ENCODE measurements at regions not wholly inside any gene's neighbourhood (a gene's known extent, or its start where the extent isn't known, plus 50 kb on each side); places are given as distances from the start of the nearest gene placed in this dataset.
"Not testable (repeated sequence)": the region's sequence is repeated elsewhere in the genome, so short reads cannot be mapped to it uniquely, and the experiment has no call there.

GRCh38 chr9:29203244-29203930 lies 1630.1 kb upstream of the C9orf72 start:
- no peak for DNase-seq

DNA sequence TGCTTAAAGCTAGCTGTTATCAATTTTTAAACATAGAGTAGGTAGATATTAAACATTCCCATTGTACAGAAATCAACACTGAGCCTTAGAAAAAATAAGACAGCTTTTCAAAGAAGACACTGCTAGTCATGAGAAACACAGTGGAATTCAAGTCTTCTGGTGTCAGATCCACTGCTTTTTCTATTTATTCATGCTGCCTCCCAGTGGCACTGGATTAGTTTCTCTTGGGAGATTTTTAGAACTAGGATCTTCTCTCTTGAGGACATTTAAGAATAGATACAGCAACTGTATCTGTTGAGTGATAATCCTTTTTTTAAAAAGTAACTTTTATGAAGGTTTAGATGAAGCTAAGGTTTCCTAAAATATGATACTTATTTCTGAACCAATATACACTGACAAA lies 1635.4 kb upstream of the C9orf72 start:
- DNase-seq: no peak

GRCh38 chr9:29209748-29210291 lies 1636.5 kb upstream of the C9orf72 start:
- DNase-seq: no peak

DNA sequence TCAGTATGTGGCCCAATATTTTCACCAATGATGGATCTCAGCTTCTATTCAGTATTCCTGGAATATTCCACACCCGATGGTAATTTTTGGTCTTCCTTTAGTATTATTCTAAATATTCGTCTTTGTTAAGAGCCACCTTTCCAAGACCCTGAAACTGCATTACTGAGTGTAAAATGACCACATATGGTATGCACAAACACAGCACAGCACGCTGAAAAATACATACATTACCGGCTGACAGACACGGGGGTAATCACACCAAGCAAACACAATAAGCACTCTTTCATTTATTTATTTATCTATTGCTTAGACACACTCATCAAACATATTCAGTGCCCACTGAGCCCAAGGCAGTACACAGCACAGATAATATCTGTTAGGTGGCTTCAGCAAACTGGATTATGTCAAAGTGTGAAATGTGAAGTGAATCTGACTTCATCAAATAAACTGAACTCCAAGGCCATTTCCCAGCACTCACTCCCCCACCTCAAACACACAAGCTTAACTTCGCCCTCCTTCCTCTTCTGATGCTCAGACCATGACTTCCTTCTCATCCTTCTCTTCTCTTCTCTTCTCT lies 1637.8 kb upstream of the C9orf72 start:
- DNase-seq: no peak

DNA sequence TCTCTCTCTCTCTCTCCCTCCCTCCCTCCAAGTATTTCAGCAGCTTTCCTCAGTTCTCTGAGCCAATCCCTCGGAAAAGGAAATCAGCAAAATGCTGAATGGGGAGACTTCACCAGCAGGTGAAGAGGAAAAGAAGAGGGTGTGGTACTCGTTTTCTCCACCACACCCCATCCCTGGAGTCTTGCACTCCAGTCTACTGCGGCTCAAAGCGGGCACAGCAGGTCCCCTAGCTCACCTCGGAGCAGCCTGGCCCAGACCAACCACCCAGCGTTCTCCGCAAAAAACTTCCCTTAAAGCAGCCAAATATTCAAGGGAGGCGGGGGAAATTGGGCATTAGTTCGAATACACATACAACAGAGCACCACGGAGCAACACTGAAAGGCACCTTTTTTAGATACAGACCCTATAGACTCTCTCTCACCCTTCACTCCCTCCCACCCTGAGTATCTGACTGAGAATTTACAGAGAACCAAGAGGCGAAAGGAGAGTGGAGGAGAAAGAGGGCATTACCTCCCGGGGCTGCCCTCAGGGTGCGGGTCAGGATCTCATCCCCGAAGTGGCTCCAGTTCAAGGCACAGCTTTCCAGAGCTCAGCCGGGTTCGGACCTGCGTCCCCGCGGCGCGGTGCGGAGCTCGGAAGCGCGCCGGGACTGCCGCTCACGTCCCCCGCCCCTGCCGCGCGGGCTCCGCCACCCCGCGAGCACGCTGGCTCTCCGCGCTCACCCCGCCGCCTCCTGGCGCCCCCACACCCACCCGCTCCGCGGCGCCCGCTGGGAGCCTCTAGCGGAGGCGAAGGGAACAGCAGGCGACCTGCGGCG lies 1638.5 kb upstream of the C9orf72 start:
- peak; percentile 55 to 75 (median 68) for DNase-seq

DNA sequence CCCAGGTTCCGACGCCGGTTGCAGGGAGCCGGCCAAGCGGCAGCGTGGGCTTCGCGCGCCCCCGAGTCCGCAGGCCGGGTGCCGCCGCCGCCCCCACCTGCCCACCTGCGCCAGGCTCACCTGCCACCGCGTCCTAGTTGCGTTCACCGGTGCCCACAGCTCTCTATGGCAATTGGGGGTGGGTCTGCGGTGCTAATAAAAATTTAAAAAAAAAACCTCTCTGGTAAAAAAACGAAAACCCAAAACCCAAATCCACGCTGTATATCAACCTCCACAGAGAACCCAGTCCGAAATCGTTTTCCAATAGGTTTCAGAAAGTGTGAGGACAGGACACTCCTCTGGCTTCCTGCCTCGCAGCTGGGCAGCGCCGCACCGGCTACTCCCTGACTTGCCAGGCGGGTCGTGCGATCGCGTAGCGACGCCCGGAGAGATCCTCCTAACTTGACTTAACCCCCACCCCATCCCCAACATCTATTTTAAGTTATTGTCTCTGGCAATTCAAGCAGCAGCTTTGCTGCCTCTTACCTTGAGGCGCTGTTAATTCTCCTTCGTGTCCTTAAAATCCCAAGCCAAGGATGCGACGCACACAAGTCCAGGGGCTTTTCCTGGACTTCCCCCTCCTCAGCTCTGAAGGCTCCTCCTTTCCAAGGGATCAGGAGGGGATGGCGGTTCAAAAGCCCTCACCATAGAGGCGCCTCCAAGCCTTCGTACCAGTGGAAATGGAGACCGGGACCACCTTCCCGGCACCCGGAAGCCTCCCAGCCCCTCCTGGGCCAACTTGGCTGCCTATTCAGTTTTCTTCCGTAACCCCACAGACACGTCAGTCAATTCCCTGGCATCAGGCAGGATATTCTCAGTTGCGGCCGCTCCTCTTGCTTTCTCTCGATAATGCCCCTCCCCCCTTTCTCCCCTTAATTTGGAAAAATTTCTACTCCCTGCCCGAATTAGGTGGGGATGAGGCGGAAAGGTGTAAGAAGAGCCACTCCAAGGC lies 1639.4 kb upstream of the C9orf72 start:
- DNase-seq: peak in 2 of 3 donors; percentile 7 to 15

- DNase-seq: no peak
Measured at GRCh38 chr9:29213417-29214153, 1640.3 kb upstream of the C9orf72 start, which contains the start of gene LINGO2. LINGO2 (minus strand) TSS chr9:29213601.

- DNase-seq: no peak
Measured at GRCh38 chr9:29214154-29214689, 1640.9 kb upstream of the C9orf72 start.

DNA sequence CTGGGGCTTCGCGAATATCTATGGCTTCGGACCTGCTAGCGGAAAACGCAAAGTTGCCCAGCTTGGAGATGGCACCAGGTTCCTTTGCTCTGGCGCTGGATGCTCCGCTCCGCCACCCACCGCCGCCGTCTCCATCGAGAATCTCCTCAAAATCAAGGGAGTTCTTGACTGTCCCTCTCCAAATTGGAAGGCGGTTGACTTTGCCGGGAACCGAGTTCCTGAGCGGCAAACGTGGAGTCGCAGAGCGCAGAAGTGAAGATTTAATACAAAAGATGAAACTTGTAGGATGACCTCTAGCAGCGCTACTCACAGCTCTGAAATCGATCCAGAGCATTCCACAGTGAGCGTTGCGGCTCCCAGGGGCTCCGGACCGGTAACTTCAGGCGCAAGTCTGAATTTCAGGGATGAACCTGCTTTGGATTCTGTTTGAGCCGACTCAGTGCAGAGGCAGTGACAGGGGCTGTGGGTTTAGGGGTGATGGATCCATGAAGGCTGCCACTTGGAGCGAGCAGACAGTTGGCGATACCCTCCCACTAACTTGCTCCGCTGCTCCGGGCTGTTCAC lies 1641.5 kb upstream of the C9orf72 start:
- no peak for DNase-seq

- DNase-seq: no peak
Measured at GRCh38 chr9:29217966-29218365, 1644.7 kb upstream of the C9orf72 start.

- DNase-seq: no peak
Measured at GRCh38 chr9:29220596-29221251, 1647.4 kb upstream of the C9orf72 start.

GRCh38 chr9:29228558-29228957 lies 1655.3 kb upstream of the C9orf72 start:
- DNase-seq: no peak

- no peak for DNase-seq
Measured at GRCh38 chr9:29230931-29231330, 1657.7 kb upstream of the C9orf72 start.

GRCh38 chr9:29233193-29233592 lies 1659.9 kb upstream of the C9orf72 start:
- no peak for DNase-seq

DNA sequence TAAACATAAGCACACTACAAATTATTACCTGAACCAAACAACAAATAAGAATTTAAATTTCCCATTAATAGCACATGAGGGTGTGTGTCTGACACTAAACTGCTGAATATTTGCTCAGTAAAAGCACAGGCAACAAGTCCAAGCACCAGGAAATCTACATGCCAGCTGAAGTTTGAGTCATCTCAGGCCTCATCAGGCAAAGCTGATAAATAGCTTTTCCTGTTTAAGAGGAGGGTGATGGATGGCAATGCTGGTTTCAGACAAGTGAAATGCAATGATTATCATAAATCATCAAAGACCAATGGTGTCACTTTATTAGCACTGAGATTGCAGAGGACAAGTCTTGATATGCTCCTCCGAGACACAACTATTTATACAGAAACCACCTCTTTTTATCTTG lies 1668.0 kb upstream of the C9orf72 start:
- no peak for DNase-seq

GRCh38 chr9:29245351-29245750 lies 1672.1 kb upstream of the C9orf72 start:
- no peak for DNase-seq

DNA sequence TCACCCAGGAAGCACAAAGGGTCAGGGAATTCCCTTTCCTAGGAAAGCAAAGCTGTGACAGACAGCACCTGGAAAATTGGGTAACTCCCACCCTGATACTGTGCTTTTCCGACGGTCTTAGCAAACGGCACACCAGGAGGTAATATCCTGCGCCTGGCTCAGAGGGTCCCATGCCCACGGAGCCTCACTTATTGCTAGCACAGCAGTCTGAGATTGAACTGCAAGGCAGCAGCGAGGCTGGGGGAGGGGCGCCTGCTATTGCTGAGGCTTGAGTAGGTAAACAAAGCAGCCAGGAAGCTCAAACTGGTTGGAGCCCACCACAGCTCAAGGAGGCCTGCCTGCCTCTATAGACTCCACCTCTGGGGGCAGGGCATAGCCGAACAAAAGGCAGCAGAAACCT lies 1697.1 kb upstream of the C9orf72 start:
- DNase-seq: not testable (repeated sequence)

GRCh38 chr9:29282121-29282520 lies 1708.8 kb upstream of the C9orf72 start:
- peak in 2 of 3 donors; percentile 5 to 38 for DNase-seq

- DNase-seq: peak in 1 of 3 donors; percentile 2
Measured at GRCh38 chr9:29285818-29286217, 1712.5 kb upstream of the C9orf72 start.

- no peak for DNase-seq
Measured at GRCh38 chr9:29289365-29289764, 1716.1 kb upstream of the C9orf72 start.

Measured in suppressor macrophage treated with lipopolysaccharide for 1 hour (primary cell).